H1 (cell line): ENCODE measurements at regions not wholly inside any gene's neighbourhood (a gene's known extent, or its start where the extent isn't known, plus 50 kb on each side); places are given as distances from the start of the nearest gene placed in this dataset.

Source experiments
- BCL11A ChIP-seq, 2 experiments: IDR thresholded peaks; one replicate each; pipeline ENCODE4 v1.6.1; 2011; ENCODE audit warnings: low read depth in 2 of 2, low read length in 2 of 2, mild to moderate bottlenecking in 2 of 2
- RAD21 ChIP-seq, 2 experiments: IDR thresholded peaks in 1 of 2; conservative IDR thresholded peaks in 1 of 2; 2 replicates each; pipeline ENCODE4 v1.6.1; 2011; ENCODE audit warnings: low read depth in 2 of 2, low read length in 2 of 2, improper control_type of control experiment in 1 of 2, inconsistent platforms in 1 of 2, mild to moderate bottlenecking in 1 of 2, moderate library complexity in 1 of 2
- RBBP5 ChIP-seq: IDR thresholded peaks from 2 replicates; pipeline ENCODE4 v1.7.1; 2012; ENCODE audit warnings: low read depth, mild to moderate bottlenecking, inconsistent platforms, low read length, moderate library complexity, borderline replicate concordance
- SIRT6 ChIP-seq: IDR thresholded peaks from one replicate; pipeline ENCODE4 v1.7.1; 2012; ENCODE audit warnings: low read length, inconsistent platforms
- SIX5 ChIP-seq: IDR thresholded peaks from 2 replicates; pipeline ENCODE4 v1.6.1; 2011; ENCODE audit warnings: mild to moderate bottlenecking, low read depth, low read length
- SP2 ChIP-seq: IDR thresholded peaks from 2 replicates; pipeline ENCODE4 v1.6.1; 2012; ENCODE audit warnings: mild to moderate bottlenecking, low read length, inconsistent platforms

DNA sequence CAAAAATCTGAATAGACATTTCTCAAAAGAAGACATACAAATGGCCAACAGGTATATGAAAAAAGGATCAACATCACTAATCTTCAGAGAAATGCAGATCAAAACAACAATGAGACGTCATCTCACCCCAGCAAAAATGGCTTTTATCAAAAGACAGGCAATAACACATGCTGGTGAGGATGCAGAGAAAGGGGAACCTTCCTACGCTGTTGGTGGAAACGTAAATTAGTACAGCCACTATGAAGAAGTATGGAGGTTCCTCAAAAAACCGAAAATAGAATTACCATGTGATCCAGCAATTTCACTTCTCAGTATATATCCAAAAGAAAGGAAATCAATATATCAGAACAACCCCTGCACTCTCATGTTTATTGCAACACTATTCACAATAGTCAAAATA lies 65.1 kb upstream of the ATP1B1 start (continued):
- TF ChIP-seq BCL11A (IDR thresholded peaks at IDR 0.05; ENCODE audit: low read depth in 2 of 2, low read length in 2 of 2) (no peak), RBBP5 (no peak), SIX5 (no peak), RAD21 (IDR thresholded peaks at IDR 0.05 in 1 of 2, conservative IDR thresholded peaks at IDR 0.05 in 1 of 2; ENCODE audit: low read depth in 2 of 2, low read length in 2 of 2) (no peak), SIRT6 (no peak), SP2 (no peak)
